Medulla oblongata (tissue), 1 donor: ENCODE measurements at regions not wholly inside any gene's neighbourhood (a gene's known extent, or its start where the extent isn't known, plus 50 kb on each side); places are given as distances from the start of the nearest gene placed in this dataset.

ENCODE experiments used
- DNase-seq: peaks from one replicate; pipeline ENCODE4 v3.0.0-alpha.2; 2015; ENCODE audit errors: extremely low spot score

- DNase-seq = peak; percentile 67
These were observed 450.8 kb downstream of the SOX6 start for GRCh38 chr11:15905366-15906104.

DNA sequence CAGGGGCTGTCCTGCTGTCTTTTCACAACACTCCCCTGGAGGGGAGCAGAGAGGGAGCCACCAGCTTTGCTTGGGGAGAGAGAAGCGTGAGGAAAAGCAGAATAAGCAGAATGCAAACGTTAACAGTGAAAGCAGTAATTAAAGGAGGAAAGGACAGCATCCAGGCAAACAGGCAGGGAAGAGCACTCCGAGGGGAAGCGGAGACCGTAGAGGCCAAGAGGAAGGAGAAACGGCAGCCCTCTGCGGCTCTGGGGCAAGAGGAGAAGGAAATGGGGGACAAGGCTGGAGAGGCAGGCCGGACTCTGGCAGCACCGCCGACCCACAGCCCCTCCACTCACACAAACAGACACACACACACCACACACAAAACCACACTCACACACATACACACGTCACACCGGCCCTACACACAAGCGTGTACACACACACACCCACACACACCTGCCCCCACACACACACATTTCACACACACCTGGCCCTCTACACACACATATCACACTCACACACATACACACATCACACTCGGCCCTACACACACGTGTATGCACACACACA, 449.8 kb downstream of the SOX6 start:
- no peak for DNase-seq

DNA sequence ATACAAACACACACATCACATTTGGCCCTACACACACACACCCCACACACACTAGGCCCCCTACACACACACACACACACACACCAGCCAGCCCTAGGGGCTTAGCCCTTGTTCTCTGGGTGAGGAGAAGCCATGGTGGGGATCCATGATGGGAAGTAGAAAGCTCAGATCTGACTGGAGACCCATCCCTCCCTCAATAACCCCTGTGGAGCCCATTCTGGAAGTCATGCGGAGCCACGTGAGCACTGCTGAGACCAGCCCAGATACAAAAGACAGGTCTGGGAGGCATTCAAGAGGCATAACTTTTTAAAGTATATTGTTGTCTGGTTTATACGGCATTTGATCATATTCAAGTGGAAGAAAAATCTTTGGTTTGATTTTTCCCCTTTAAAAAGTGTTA, 448.5 kb downstream of the SOX6 start:
- no peak for DNase-seq

DNA sequence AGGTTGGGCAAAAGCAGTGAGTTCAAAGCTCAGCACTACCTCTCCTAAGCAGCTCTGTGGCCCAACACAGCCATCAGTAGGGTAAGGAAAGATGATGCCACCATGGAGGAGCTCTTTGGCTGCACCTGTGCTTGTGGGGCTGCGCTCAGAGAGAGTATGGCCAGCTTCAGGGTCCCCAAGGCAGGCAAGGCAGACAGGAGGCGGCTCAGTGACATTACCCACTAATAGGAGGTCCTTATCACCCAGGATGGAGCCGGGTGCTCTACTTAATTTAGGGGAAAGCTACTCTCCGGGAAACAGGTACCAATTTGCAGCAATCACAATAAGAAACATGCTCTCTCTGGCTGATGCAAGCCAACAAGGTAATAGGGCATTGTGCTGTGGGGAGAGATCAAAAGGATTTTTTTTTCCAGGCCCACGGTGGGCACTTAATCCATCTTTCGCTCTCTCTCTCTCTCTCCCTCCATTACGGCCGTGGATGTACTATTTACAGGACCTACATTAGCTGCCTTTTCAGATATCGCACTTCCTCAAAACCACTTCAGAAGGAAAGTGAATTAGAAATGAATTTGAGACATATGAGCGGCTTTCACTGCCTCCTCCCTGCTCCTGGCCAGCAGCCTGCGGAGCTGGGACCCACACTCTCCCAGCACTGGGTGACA, 446.3 kb downstream of the SOX6 start:
- DNase-seq = no peak

GRCh38 chr11:15910761-15911160, 445.6 kb downstream of the SOX6 start:
- DNase-seq = no peak

DNA sequence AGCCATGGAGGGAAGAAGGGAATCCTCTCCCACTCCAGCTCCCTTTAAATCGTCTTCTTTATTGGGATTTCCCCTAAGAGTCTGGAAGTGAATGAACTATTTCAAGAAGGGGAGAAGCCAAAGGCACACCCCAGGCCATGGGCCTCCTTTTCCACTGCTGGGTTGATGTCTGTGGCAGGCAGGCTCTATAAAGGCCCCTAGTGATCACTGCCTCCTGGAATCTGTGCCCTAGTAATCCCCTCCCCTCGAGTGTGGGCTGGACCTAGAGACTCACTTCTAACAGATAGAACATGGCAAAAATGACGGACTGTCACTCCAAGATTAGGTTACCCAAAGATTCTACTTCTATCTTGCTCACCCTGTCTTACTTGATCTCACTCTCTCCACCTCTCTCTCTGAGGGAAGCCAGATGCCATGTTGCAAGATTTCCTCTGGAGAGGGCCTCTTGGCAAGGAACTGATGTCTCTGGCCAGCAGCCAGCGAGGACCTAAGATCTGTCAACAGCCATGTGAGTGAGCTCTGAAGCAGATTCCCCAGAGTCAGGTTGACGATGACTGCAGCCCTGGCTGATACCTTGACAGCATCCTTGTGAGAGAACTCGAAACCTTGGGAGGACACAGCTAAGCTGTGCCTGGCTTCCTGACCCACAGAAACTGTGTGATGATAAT, 444.8 kb downstream of the SOX6 start:
- peak; percentile 62 for DNase-seq

DNA sequence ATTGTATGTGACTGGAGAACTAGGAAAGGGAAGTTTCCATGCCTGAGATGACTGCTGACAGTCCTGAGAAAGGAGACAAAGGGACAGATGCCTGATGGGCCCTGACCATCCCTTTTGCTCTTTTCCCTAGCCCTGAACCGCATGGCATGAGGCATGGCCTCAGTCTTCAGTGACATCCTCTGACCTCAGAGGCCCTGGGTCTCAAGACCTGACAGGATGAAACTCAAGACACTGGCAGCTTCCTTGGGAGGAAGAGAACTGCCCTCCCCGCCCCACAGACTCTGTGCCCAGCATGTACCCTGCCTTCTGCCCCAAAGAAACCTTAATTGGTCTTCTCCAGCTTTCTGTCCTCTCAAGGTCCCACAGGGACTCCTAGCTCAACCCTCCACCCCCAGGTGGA, 444.1 kb downstream of the SOX6 start:
- no peak for DNase-seq

GRCh38 chr11:15912825-15913224, 443.5 kb downstream of the SOX6 start:
- no peak for DNase-seq

GRCh38 chr11:15913261-15913660, 443.1 kb downstream of the SOX6 start:
- DNase-seq = no peak
